Calu3 (cell line): ENCODE measurements at regions not wholly inside any gene's neighbourhood (a gene's known extent, or its start where the extent isn't known, plus 50 kb on each side); places are given as distances from the start of the nearest gene placed in this dataset.

ENCODE experiments used
- BruUV-seq: library from RNA; stranded (reverse); fragments of 400-500 nt; replicated peaks from 2 replicates; lab custom pipeline; 2021; lab: Mats Ljungman, UMichigan
- CTCF ChIA-PET: fragments of 300-600 bp; sonication (Branson Sonifier 250); formaldehyde crosslinking; loops from one replicate; lab custom pipeline; 2022; ENCODE audit warnings: antibody characterized with exemption; lab: Charles Lee
- DNase-seq: peaks from one replicate; pipeline ENCODE4 v3.0.0; 2022
- H3K27ac Mint-ChIP-seq: one replicate; pipeline ENCODE4 v1.8.0; 2022; ENCODE audit warnings: mixed read lengths; ENCODE audit not compliant: unreplicated experiment
- H3K27me3 Mint-ChIP-seq: one replicate; pipeline ENCODE4 v1.8.0; 2022; ENCODE audit warnings: mixed read lengths; ENCODE audit not compliant: unreplicated experiment
- H3K36me3 Mint-ChIP-seq: one replicate; pipeline ENCODE4 v1.8.0; 2022; ENCODE audit warnings: mild to moderate bottlenecking, moderate library complexity, mixed read lengths; ENCODE audit not compliant: insufficient read depth, unreplicated experiment
- H3K4me1 Mint-ChIP-seq: one replicate; pipeline ENCODE4 v1.8.0; 2022; ENCODE audit warnings: mild to moderate bottlenecking, low read depth, mixed read lengths; ENCODE audit not compliant: unreplicated experiment
- H3K4me3 Mint-ChIP-seq: one replicate; pipeline ENCODE4 v1.8.0; 2022; ENCODE audit warnings: mild to moderate bottlenecking, low read depth, moderate library complexity, mixed read lengths; ENCODE audit not compliant: unreplicated experiment
- H3K9me3 Mint-ChIP-seq: one replicate; pipeline ENCODE4 v1.8.0; 2022; ENCODE audit warnings: low read depth, mixed read lengths; ENCODE audit not compliant: unreplicated experiment
- CTCF ChIP-seq: fragments of 200-600 bp; IDR thresholded peaks from one replicate; pipeline ENCODE4 v1.8.0; 2022; ENCODE audit warnings: antibody characterized with exemption; ENCODE audit not compliant: unreplicated experiment
- intact Hi-C: fragments of 100-400 bp; cut with micrococcal nuclease; formaldehyde crosslinking; loops from one replicate; pipeline ENCODE4 v1.10.0; 2022; ENCODE audit not compliant: unreplicated experiment

- Mint-ChIP-seq H3K27me3 (no peaks in the 10 kb centered on the region), H3K4me1 (no peaks in the 10 kb centered on the region), H3K36me3 (no peaks in the 10 kb centered on the region), H3K4me3 (no peak overlapping the region), H3K27ac (no peak overlapping the region), H3K9me3 (peaks cover 2% of the 10 kb centered on the region)
- TF ChIP-seq CTCF = no peak
- BruUV-seq = no TSS peak
- CTCF ChIA-PET = no interaction called here
- intact Hi-C loops = no loop called here
- DNase-seq = no peak
These were observed 91.6 kb downstream of the FUNDC1 start for GRCh38 chrX:44451056-44451455.

GRCh38 chrX:44447214-44447613 is 95.4 kb downstream of the FUNDC1 start:
- DNase-seq = no peak
- no peak overlapping the region for H3K27ac Mint-ChIP-seq
- H3K4me1 Mint-ChIP-seq = no peaks in the 10 kb centered on the region
- no peak overlapping the region for H3K4me3 Mint-ChIP-seq
- no peaks in the 10 kb centered on the region for H3K27me3 Mint-ChIP-seq
- BruUV-seq = no TSS peak
- TF ChIP-seq CTCF = no peak
- intact Hi-C loops = no loop called here
- CTCF ChIA-PET = no interaction called here
- H3K9me3 Mint-ChIP-seq = peaks cover 2% of the 10 kb centered on the region
- no peaks in the 10 kb centered on the region for H3K36me3 Mint-ChIP-seq

- no peak for DNase-seq
- CTCF ChIA-PET = no interaction called here
- no peaks in the 10 kb centered on the region for H3K27me3 Mint-ChIP-seq
- BruUV-seq = no TSS peak
- H3K4me1 Mint-ChIP-seq = peaks cover 11% of the 10 kb centered on the region
- intact Hi-C loops = no loop called here
- no peak overlapping the region for H3K27ac Mint-ChIP-seq
- H3K36me3 Mint-ChIP-seq = no peaks in the 10 kb centered on the region
- no peaks in the 10 kb centered on the region for H3K9me3 Mint-ChIP-seq
- H3K4me3 Mint-ChIP-seq = no peak overlapping the region
- no peak for TF ChIP-seq CTCF
These were observed 96.5 kb upstream of the EFHC2 start for GRCh38 chrX:44440006-44440405.

- no peaks in the 10 kb centered on the region for H3K36me3 Mint-ChIP-seq
- no TSS peak for BruUV-seq
- no peak for TF ChIP-seq CTCF
- H3K27me3 Mint-ChIP-seq = no peaks in the 10 kb centered on the region
- no peak overlapping the region for H3K27ac Mint-ChIP-seq
- H3K4me1 Mint-ChIP-seq = peaks cover 11% of the 10 kb centered on the region
- H3K9me3 Mint-ChIP-seq = no peaks in the 10 kb centered on the region
- H3K4me3 Mint-ChIP-seq = no peak overlapping the region
- intact Hi-C loops = no loop called here
- DNase-seq = no peak
- CTCF ChIA-PET = no interaction called here
These were observed 95.8 kb upstream of the EFHC2 start for GRCh38 chrX:44439242-44439794.
